Naive thymus-derived CD8-positive, alpha-beta T cell (primary cell): ENCODE measurements at regions not wholly inside any gene's neighbourhood (a gene's known extent, or its start where the extent isn't known, plus 50 kb on each side); places are given as distances from the start of the nearest gene placed in this dataset.

Experiments
- ATAC-seq, 2 donors: fragments of 150-1000 bp; cut with Tn5 transposase in 1 of 2; sonication (Bioruptor Pico), chemical (Tn5 transposase) in 1 of 2; 1 replicate in 1 of 2; 2 replicates in 1 of 2; pipeline ENCODE4 v1.10.0; 2021; ENCODE audit warnings: mild to moderate bottlenecking in 2 of 2, moderate library complexity in 2 of 2
- POLR2A ChIA-PET: fragments of 350-600 bp; sonication (Branson Sonifier 250); formaldehyde crosslinking; loops from one replicate; lab custom pipeline; 2021; ENCODE audit warnings: antibody characterized with exemption; lab: Charles Lee
- DNase-seq, 10 donors: peaks; one replicate each; pipeline versions ENCODE4 v3.0.0 to v3.0.0-alpha.2; 2020 to 2022
- H3K27ac Mint-ChIP-seq, 10 donors: one replicate each; pipeline ENCODE4 v1.8.0; 2020 to 2022; ENCODE audit warnings: mild to moderate bottlenecking in 10 of 10, mixed read lengths in 10 of 10, moderate library complexity in 4 of 10, inconsistent platforms in 1 of 10
- H3K27me3 Mint-ChIP-seq, 5 donors: one replicate each; pipeline ENCODE4 v1.8.0; 2021 to 2022; ENCODE audit warnings: mixed read lengths in 5 of 5
- H3K36me3 Mint-ChIP-seq, 3 donors: one replicate each; pipeline ENCODE4 v1.8.0; 2020 to 2022; ENCODE audit warnings: mixed read lengths in 3 of 3, mild to moderate bottlenecking in 2 of 3, inconsistent platforms in 1 of 3
- H3K4me1 Mint-ChIP-seq, 4 donors: one replicate each; pipeline ENCODE4 v1.8.0; 2021 to 2022; ENCODE audit warnings: mixed read lengths in 4 of 4
- H3K4me3 Mint-ChIP-seq, 10 donors: one replicate each; pipeline ENCODE4 v1.8.0; 2020 to 2022; ENCODE audit warnings: mild to moderate bottlenecking in 10 of 10, mixed read lengths in 10 of 10, moderate library complexity in 6 of 10, inconsistent platforms in 1 of 10
- H3K9me3 Mint-ChIP-seq, 9 donors: one replicate each; pipeline ENCODE4 v1.8.0; 2020 to 2022; ENCODE audit warnings: mixed read lengths in 9 of 9, mild to moderate bottlenecking in 3 of 9, inconsistent platforms in 1 of 9, moderate library complexity in 1 of 9

GRCh38 chr11:109991835-109992234, 101.4 kb upstream of the ZC3H12C start:
- H3K27ac Mint-ChIP-seq: no peak overlapping the region
- no peaks in the 10 kb centered on the region for H3K4me1 Mint-ChIP-seq
- H3K9me3 Mint-ChIP-seq: no peaks in the 10 kb centered on the region
- no peaks in the 10 kb centered on the region for H3K36me3 Mint-ChIP-seq
- ATAC-seq (no peak), DNase-seq (no peak)
- H3K4me3 Mint-ChIP-seq: no peak overlapping the region
- POLR2A ChIA-PET: no interaction called here
- no peaks in the 10 kb centered on the region for H3K27me3 Mint-ChIP-seq

DNA sequence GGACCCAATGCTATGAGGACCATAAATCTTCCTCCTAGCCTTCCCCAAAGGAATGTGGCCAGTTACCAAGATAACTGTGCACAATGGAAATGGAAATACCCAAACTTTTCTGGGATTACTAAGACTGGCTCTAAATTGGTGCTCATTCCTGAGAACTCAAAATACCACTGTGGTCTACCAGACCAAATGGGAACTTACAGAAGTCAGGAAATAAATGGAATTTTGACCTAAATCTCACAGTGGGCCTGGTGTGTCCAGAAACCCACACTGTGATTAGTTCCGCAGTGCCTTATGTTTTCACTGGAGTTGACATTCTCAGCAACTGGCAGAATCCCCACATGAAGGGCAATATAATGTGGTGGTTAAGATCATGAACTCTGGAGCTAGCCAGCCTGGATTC, 99.4 kb upstream of the ZC3H12C start:
- DNase-seq: no peak
- ATAC-seq: no peak
- no peak overlapping the region for H3K4me3 Mint-ChIP-seq
- H3K9me3 Mint-ChIP-seq: no peaks in the 10 kb centered on the region
- H3K27me3 Mint-ChIP-seq: no peaks in the 10 kb centered on the region
- H3K27ac Mint-ChIP-seq: no peak overlapping the region
- H3K36me3 Mint-ChIP-seq: no peaks in the 10 kb centered on the region
- POLR2A ChIA-PET: no interaction called here
- H3K4me1 Mint-ChIP-seq: no peaks in the 10 kb centered on the region

DNA sequence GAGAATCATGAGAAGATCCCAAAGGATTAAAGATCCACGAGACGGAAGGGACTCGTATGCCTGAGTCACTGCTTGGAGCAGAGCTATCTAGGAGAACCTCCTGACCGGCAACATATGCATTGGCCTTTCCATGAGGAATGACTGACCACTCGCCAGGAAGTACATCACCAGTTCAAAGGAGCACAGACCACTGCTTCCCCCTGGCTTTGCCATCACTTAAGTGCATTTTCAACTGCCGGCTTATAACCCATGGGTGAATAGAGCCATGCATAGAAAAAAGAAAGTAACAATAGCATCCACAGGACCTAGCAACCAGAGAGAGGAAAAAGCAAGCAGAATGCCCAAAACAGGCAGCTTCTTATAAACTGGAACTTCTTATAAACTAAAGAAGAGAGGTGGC, 98.3 kb upstream of the ZC3H12C start:
- Mint-ChIP-seq H3K36me3 (no peaks in the 10 kb centered on the region), H3K4me1 (no peaks in the 10 kb centered on the region), H3K27ac (no peak overlapping the region), H3K4me3 (no peak overlapping the region), H3K27me3 (peaks cover 0 to under 1% (median 0%) of the 10 kb centered on the region in 5 donors), H3K9me3 (no peaks in the 10 kb centered on the region)
- POLR2A ChIA-PET: no interaction called here
- ATAC-seq: no peak
- DNase-seq: no peak

GRCh38 chr11:109996060-109996459, 97.1 kb upstream of the ZC3H12C start:
- Mint-ChIP-seq H3K27ac (no peak overlapping the region), H3K36me3 (no peaks in the 10 kb centered on the region), H3K4me1 (no peaks in the 10 kb centered on the region), H3K4me3 (no peak overlapping the region), H3K27me3 (peaks cover 0 to 7% (median 1%) of the 10 kb centered on the region in 5 donors), H3K9me3 (no peaks in the 10 kb centered on the region)
- DNase-seq: no peak
- ATAC-seq: no peak
- POLR2A ChIA-PET: no interaction called here

DNA sequence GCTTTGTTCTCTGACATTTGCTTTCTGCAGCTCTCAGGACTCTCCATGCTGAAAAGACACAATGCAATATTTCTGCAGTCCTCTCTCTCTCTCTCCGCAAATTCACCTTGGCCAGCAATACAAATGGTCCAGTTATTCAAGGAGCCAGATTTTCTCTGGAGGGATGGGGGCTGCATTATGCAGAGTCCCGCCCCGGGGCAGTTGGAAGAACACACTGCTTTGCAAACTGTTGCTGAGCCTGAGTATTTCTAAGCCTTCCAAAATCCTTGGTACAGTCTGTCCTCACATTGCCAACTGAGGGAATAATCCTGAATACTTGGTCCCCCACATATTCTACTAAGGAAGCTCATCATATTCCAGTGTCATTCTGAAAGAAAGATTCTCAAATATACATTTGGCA, 94.3 kb upstream of the ZC3H12C start:
- H3K27me3 Mint-ChIP-seq: peaks cover 0 to 16% (median 8%) of the 10 kb centered on the region in 5 donors
- ATAC-seq: no peak
- H3K9me3 Mint-ChIP-seq: peaks cover 0 to 2% (median 0%) of the 10 kb centered on the region in 9 donors
- no peaks in the 10 kb centered on the region for H3K4me1 Mint-ChIP-seq
- no peak for DNase-seq
- H3K36me3 Mint-ChIP-seq: no peaks in the 10 kb centered on the region
- POLR2A ChIA-PET: no interaction called here
- H3K27ac Mint-ChIP-seq: no peak overlapping the region
- no peak overlapping the region for H3K4me3 Mint-ChIP-seq

GRCh38 chr11:110000031-110000502, 93.1 kb upstream of the ZC3H12C start:
- H3K4me3 Mint-ChIP-seq: no peak overlapping the region
- no peaks in the 10 kb centered on the region for H3K36me3 Mint-ChIP-seq
- peaks cover 0 to 16% (median 8%) of the 10 kb centered on the region in 5 donors for H3K27me3 Mint-ChIP-seq
- ATAC-seq (no peak), DNase-seq (no peak)
- H3K27ac Mint-ChIP-seq: no peak overlapping the region
- POLR2A ChIA-PET: no interaction called here
- H3K4me1 Mint-ChIP-seq: no peaks in the 10 kb centered on the region
- H3K9me3 Mint-ChIP-seq: peaks cover 0 to 2% (median 0%) of the 10 kb centered on the region in 9 donors

GRCh38 chr11:110000850-110001249, 92.3 kb upstream of the ZC3H12C start:
- POLR2A ChIA-PET: no interaction called here
- peaks cover 0 to 16% (median 8%) of the 10 kb centered on the region in 5 donors for H3K27me3 Mint-ChIP-seq
- no peak for ATAC-seq
- no peaks in the 10 kb centered on the region for H3K4me1 Mint-ChIP-seq
- no peaks in the 10 kb centered on the region for H3K36me3 Mint-ChIP-seq
- H3K4me3 Mint-ChIP-seq: no peak overlapping the region
- H3K9me3 Mint-ChIP-seq: peaks cover 0 to 2% (median 0%) of the 10 kb centered on the region in 9 donors
- no peak overlapping the region for H3K27ac Mint-ChIP-seq
- no peak for DNase-seq

DNA sequence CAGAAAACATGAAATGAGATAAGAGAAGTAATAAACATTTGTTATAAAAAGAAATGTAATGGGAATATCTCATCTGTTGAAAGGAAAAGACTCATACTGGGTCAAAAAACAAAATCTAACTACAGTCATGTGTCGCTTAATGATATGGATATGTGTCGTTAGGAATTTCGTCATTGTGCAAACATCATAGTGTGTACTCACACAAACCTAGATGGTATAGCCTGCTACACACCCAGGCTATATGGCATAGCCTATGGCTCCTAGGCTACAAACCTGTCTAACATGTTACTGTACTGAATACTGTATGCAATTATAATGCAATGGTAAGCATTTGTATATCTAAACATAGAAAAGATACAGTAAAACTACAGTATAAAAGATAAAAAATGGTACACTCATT, 89.8 kb upstream of the ZC3H12C start:
- Mint-ChIP-seq H3K4me3 (no peak overlapping the region), H3K27ac (no peak overlapping the region), H3K4me1 (no peaks in the 10 kb centered on the region), H3K36me3 (no peaks in the 10 kb centered on the region), H3K9me3 (peaks cover 0 to 2% (median 0%) of the 10 kb centered on the region in 9 donors), H3K27me3 (peaks cover 0 to 16% (median 8%) of the 10 kb centered on the region in 5 donors)
- ATAC-seq (no peak), DNase-seq (no peak)
- POLR2A ChIA-PET: no interaction called here

DNA sequence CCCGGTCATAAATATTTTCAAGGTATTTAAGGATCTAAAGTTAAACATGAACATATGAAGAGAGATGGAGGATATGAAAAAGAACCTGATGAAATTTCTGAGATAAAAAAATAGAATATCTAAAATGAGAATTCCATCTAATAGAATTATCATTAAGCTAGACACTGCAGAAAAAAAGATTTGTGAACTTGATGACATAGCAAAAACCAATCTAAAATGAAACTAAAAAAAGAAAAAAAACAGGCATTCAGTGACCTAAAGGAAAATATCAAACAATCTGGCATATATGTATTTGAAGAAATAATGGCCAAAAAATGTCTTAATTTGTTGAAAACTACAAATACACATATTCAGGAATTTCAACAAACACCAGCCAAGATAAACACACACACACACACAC, 81.6 kb upstream of the ZC3H12C start:
- Mint-ChIP-seq H3K4me1 (no peaks in the 10 kb centered on the region), H3K9me3 (peaks cover 8 to 35% (median 16%) of the 10 kb centered on the region in 9 donors), H3K27ac (no peak overlapping the region), H3K36me3 (peaks cover 0 to 21% (median 0%) of the 10 kb centered on the region in 3 donors), H3K27me3 (peaks cover 0 to 9% (median 4%) of the 10 kb centered on the region in 5 donors), H3K4me3 (no peak overlapping the region)
- DNase-seq (no peak), ATAC-seq (no peak)
- POLR2A ChIA-PET: no interaction called here

- Mint-ChIP-seq H3K4me3 (no peak overlapping the region), H3K27me3 (peaks cover 0 to 10% (median 4%) of the 10 kb centered on the region in 5 donors), H3K9me3 (peaks cover 5 to 33% (median 15%) of the 10 kb centered on the region in 9 donors), H3K36me3 (peaks cover 0 to 14% (median 0%) of the 10 kb centered on the region in 3 donors), H3K27ac (no peak overlapping the region), H3K4me1 (no peaks in the 10 kb centered on the region)
- POLR2A ChIA-PET: no interaction called here
- ATAC-seq (no peak), DNase-seq (no peak)
These were observed 77.5 kb upstream of the ZC3H12C start for GRCh38 chr11:110015695-110016094.

DNA sequence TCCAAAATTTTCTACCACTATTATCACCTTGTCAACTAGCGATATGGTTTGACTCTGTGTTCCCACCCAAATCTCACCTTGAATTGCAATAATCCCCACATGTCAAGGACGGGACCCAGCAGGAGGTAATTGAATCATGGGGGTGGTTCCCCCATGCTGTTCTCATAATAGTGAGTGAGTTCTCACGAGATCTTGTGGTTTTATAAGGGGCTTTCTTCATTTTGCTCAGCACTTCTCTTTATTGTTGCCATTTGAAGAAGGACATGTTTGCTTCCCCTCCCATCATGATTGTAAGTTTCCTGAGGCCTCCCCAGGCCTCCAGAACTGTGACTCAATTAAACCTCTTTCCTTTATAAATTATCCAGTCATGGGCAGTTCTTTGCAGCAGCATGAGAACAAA, 73.5 kb upstream of the ZC3H12C start:
- Mint-ChIP-seq H3K27ac (no peak overlapping the region), H3K9me3 (peaks cover 0 to 20% (median 0%) of the 10 kb centered on the region in 9 donors), H3K4me1 (no peaks in the 10 kb centered on the region), H3K36me3 (no peaks in the 10 kb centered on the region), H3K4me3 (no peak overlapping the region), H3K27me3 (peaks cover 2 to 10% (median 3%) of the 10 kb centered on the region in 5 donors)
- POLR2A ChIA-PET: no interaction called here
- DNase-seq (no peak), ATAC-seq (no peak)

GRCh38 chr11:110022548-110022947, 70.6 kb upstream of the ZC3H12C start:
- DNase-seq (no peak), ATAC-seq (no peak)
- H3K27ac Mint-ChIP-seq: no peak overlapping the region
- H3K4me1 Mint-ChIP-seq: peaks cover 0 to 6% (median 0%) of the 10 kb centered on the region in 4 donors
- peaks cover 0 to 16% (median 0%) of the 10 kb centered on the region in 9 donors for H3K9me3 Mint-ChIP-seq
- POLR2A ChIA-PET: no interaction called here
- no peak overlapping the region for H3K4me3 Mint-ChIP-seq
- H3K36me3 Mint-ChIP-seq: no peaks in the 10 kb centered on the region
- peaks cover 0 to 10% (median 3%) of the 10 kb centered on the region in 5 donors for H3K27me3 Mint-ChIP-seq

- Mint-ChIP-seq H3K4me1 (peaks cover 0 to 10% (median 0%) of the 10 kb centered on the region in 4 donors), H3K27me3 (peaks cover 0 to 10% (median 3%) of the 10 kb centered on the region in 5 donors), H3K27ac (no peak overlapping the region), H3K9me3 (peaks cover 0 to 16% (median 0%) of the 10 kb centered on the region in 9 donors), H3K36me3 (no peaks in the 10 kb centered on the region), H3K4me3 (no peak overlapping the region)
- no peak for ATAC-seq
- DNase-seq: no peak
- POLR2A ChIA-PET: no interaction called here
These were observed 69.5 kb upstream of the ZC3H12C start for GRCh38 chr11:110023711-110024110.
